NCI-H460 (cell line): ENCODE measurements at regions not wholly inside any gene's neighbourhood (a gene's known extent, or its start where the extent isn't known, plus 50 kb on each side); places are given as distances from the start of the nearest gene placed in this dataset.
"Not testable (repeated sequence)": the region's sequence is repeated elsewhere in the genome, so short reads cannot be mapped to it uniquely, and the experiment has no call there.

Experiments
- DNase-seq: peaks from one replicate; pipeline ENCODE4 v3.0.0-alpha.2; 2016; ENCODE audit warnings: low read depth; ENCODE audit errors: extremely low read depth

- DNase-seq = no peak
These were observed 688.9 kb upstream of the RAG2 start for GRCh38 chr11:37286890-37287289.

- DNase-seq = no peak
These were observed 684.3 kb upstream of the RAG2 start for GRCh38 chr11:37282367-37282766.

- DNase-seq = no peak
These were observed 682.2 kb upstream of the RAG2 start for GRCh38 chr11:37280200-37280599.

GRCh38 chr11:37277896-37278465, 679.9 kb upstream of the RAG2 start:
- no peak for DNase-seq

- DNase-seq = no peak
These were observed 666.7 kb upstream of the RAG2 start for GRCh38 chr11:37264783-37265182.

GRCh38 chr11:37264060-37264459, 666.0 kb upstream of the RAG2 start:
- DNase-seq = no peak

GRCh38 chr11:37263467-37263866, 665.4 kb upstream of the RAG2 start:
- not testable (repeated sequence) for DNase-seq

GRCh38 chr11:37259734-37260133, 661.7 kb upstream of the RAG2 start:
- no peak for DNase-seq

- DNase-seq = no peak
These were observed 650.1 kb upstream of the RAG2 start for GRCh38 chr11:37248145-37248544.

- not testable (repeated sequence) for DNase-seq
These were observed 648.1 kb upstream of the RAG2 start for GRCh38 chr11:37246092-37246491.

- no peak for DNase-seq
These were observed 632.8 kb upstream of the RAG2 start for GRCh38 chr11:37230865-37231264.

- no peak for DNase-seq
These were observed 625.9 kb upstream of the RAG2 start for GRCh38 chr11:37223962-37224361.

- no peak for DNase-seq
These were observed 605.0 kb upstream of the RAG2 start for GRCh38 chr11:37203006-37203405.

- DNase-seq = no peak
These were observed 601.0 kb upstream of the RAG2 start for GRCh38 chr11:37199082-37199481.

- DNase-seq = no peak
These were observed 586.3 kb upstream of the RAG2 start for GRCh38 chr11:37184326-37184725.

- DNase-seq = no peak
These were observed 584.0 kb upstream of the RAG2 start for GRCh38 chr11:37182031-37182430.

- DNase-seq = no peak
These were observed 579.7 kb upstream of the RAG2 start for GRCh38 chr11:37177721-37178120.

GRCh38 chr11:37171451-37171850, 573.4 kb upstream of the RAG2 start:
- DNase-seq = no peak

- no peak for DNase-seq
These were observed 572.3 kb upstream of the RAG2 start for GRCh38 chr11:37170311-37170710.

GRCh38 chr11:37145434-37145833, 547.4 kb upstream of the RAG2 start:
- not testable (repeated sequence) for DNase-seq

- no peak for DNase-seq
These were observed 544.6 kb upstream of the RAG2 start for GRCh38 chr11:37142591-37142990.

- no peak for DNase-seq
These were observed 543.7 kb upstream of the RAG2 start for GRCh38 chr11:37141707-37142106.

GRCh38 chr11:37135606-37136005, 537.6 kb upstream of the RAG2 start:
- DNase-seq = not testable (repeated sequence)
